B cell (primary cell): ENCODE measurements at regions not wholly inside any gene's neighbourhood (a gene's known extent, or its start where the extent isn't known, plus 50 kb on each side); places are given as distances from the start of the nearest gene placed in this dataset.
"Not testable (repeated sequence)": the region's sequence is repeated elsewhere in the genome, so short reads cannot be mapped to it uniquely, and the experiment has no call there.

Experiments
- ATAC-seq: fragments of 200-7000 bp; cut with Tn5 transposase; one replicate; pipeline ENCODE4 v1.10.0; 2021; ENCODE audit warnings: low read depth, mild to moderate bottlenecking, moderate number of reproducible peaks, moderate library complexity
- CTCF ChIA-PET: fragments of 350-600 bp; sonication (Branson Sonifier 250); formaldehyde crosslinking; loops from one replicate; lab custom pipeline; 2021; ENCODE audit warnings: antibody characterized with exemption, inconsistent platforms; lab: Charles Lee
- POLR2A ChIA-PET: fragments of 350-600 bp; sonication (Branson Sonifier 250); formaldehyde crosslinking; loops from one replicate; lab custom pipeline; 2021; ENCODE audit warnings: antibody characterized with exemption; lab: Charles Lee
- DNase-seq: peaks from one replicate; pipeline ENCODE4 v3.0.0; 2013
- H2AFZ ChIP-seq: 2 replicates; pipeline ENCODE4 v1.6.1; 2012; ENCODE audit warnings: mild to moderate bottlenecking, low read depth, low read length; ENCODE audit not compliant: insufficient read depth, poor library complexity, severe bottlenecking
- H3K27ac ChIP-seq, 2 donors: 1 replicate in 1 of 2; 2 replicates in 1 of 2; pipeline ENCODE4 v1.5.1; 2012 to 2013; ENCODE audit warnings: low read length in 2 of 2, mild to moderate bottlenecking in 2 of 2, moderate library complexity in 1 of 2
- H3K27me3 ChIP-seq, 4 experiments: fragments of 200-600 bp in 1 of 4; sonication (generic) in 1 of 4; replicated peaks in 1 of 4; 1 replicate in 2 of 4; 2 replicates in 2 of 4; pipeline versions ENCODE4 v1.6.1 to v1.7.0; 2013 to 2016; ENCODE audit warnings: low read length in 3 of 4, mild to moderate bottlenecking in 2 of 4, mixed read lengths in 1 of 4, moderate library complexity in 1 of 4; ENCODE audit not compliant: insufficient read depth in 4 of 4, control insufficient read depth in 3 of 4; ENCODE audit errors: control extremely low read depth in 1 of 4
- H3K36me3 ChIP-seq, 2 experiments: replicated peaks in 1 of 2; 1 replicate in 1 of 2; 2 replicates in 1 of 2; pipeline versions ENCODE4 v1.6.1 to v1.7.1; 2013; ENCODE audit warnings: low read length in 1 of 2; ENCODE audit not compliant: insufficient read depth in 2 of 2, control insufficient read depth in 1 of 2; ENCODE audit errors: control extremely low read depth in 1 of 2, extremely low read depth in 1 of 2
- H3K4me1 ChIP-seq, 2 donors: fragments of 200-600 bp in 1 of 2; sonication (generic) in 1 of 2; 1 replicate in 1 of 2; 2 replicates in 1 of 2; pipeline versions ENCODE4 v1.5.1 to v1.6.1; 2013 to 2017; ENCODE audit warnings: low read length in 2 of 2; ENCODE audit not compliant: control insufficient read depth in 2 of 2, insufficient read depth in 2 of 2
- H3K4me2 ChIP-seq: replicated peaks from 2 replicates; pipeline ENCODE3; 2012; ENCODE audit warnings: mild to moderate bottlenecking, low read depth, low read length; ENCODE audit not compliant: poor library complexity, severe bottlenecking
- H3K4me3 ChIP-seq, 5 experiments: fragments of 200-600 bp in 1 of 5; sonication (generic) in 1 of 5; 1 replicate in 3 of 5; 2 replicates in 2 of 5; pipeline versions ENCODE4 v1.5.1 to v1.7.0; 2011 to 2016; ENCODE audit warnings: low read length in 4 of 5, mild to moderate bottlenecking in 4 of 5, low read depth in 2 of 5, control low read depth in 1 of 5, moderate library complexity in 1 of 5; ENCODE audit not compliant: insufficient read depth in 1 of 5; ENCODE audit errors: control extremely low read depth in 1 of 5, extremely low read depth in 1 of 5
- H3K79me2 ChIP-seq: fragments of 200-600 bp; sonication (generic); one replicate; pipeline ENCODE4 v1.6.0; 2016; ENCODE audit warnings: low read length; ENCODE audit not compliant: control insufficient read depth, insufficient read depth
- H3K9ac ChIP-seq: fragments of 200-600 bp; sonication (generic); 2 replicates; pipeline ENCODE4 v1.6.1; 2017; ENCODE audit warnings: mild to moderate bottlenecking, low read length, moderate library complexity
- H3K9me3 ChIP-seq, 3 donors: one replicate each; pipeline versions ENCODE4 v1.6.1 to v1.7.1; 2013; ENCODE audit warnings: low read length in 2 of 3; ENCODE audit not compliant: control insufficient read depth in 2 of 3, insufficient read depth in 1 of 3; ENCODE audit errors: control extremely low read depth in 1 of 3
- H4K20me1 ChIP-seq: 2 replicates; pipeline ENCODE4 v1.6.0; 2012; ENCODE audit warnings: mild to moderate bottlenecking, low read length; ENCODE audit not compliant: insufficient read depth, control insufficient read depth, poor library complexity, severe bottlenecking
- H3K27ac Mint-ChIP-seq: one replicate; pipeline ENCODE4 v1.8.0; 2021; ENCODE audit warnings: mixed read lengths
- H3K27me3 Mint-ChIP-seq: one replicate; pipeline ENCODE4 v1.8.0; 2021; ENCODE audit warnings: mixed read lengths
- H3K4me1 Mint-ChIP-seq: one replicate; pipeline ENCODE4 v1.8.0; 2021; ENCODE audit warnings: mixed read lengths
- H3K4me3 Mint-ChIP-seq: one replicate; pipeline ENCODE4 v1.8.0; 2021; ENCODE audit warnings: mixed read lengths
- H3K9me3 Mint-ChIP-seq: one replicate; pipeline ENCODE4 v1.8.0; 2022; ENCODE audit warnings: mixed read lengths; ENCODE audit not compliant: insufficient read depth
- EZH2 ChIP-seq: IDR thresholded peaks from 2 replicates; pipeline ENCODE4 v1.6.1; 2012; ENCODE audit warnings: borderline replicate concordance, low read depth, mild to moderate bottlenecking, moderate library complexity, low read length; ENCODE audit not compliant: insufficient read depth, poor library complexity, severe bottlenecking
- WGBS: methylation state at CpG from one replicate; pipeline ENCODE4 v1.1.5; 2013; ENCODE audit warnings: missing lambda C conversion rate; ENCODE audit not compliant: insufficient coverage; 5-methylcytosine and 5-hydroxymethylcytosine counted together
- intact Hi-C: fragments of 100-400 bp; cut with micrococcal nuclease; formaldehyde crosslinking; loops from one replicate; pipeline ENCODE4 v1.10.0; 2022
- TF ChIP-seq, protein P1 (sequence below): fragments of 200-600 bp; IDR thresholded peaks from one replicate; pipeline ENCODE4 v1.8.0; 2022; ENCODE audit warnings: antibody characterized with exemption, mild to moderate bottlenecking

DNA sequence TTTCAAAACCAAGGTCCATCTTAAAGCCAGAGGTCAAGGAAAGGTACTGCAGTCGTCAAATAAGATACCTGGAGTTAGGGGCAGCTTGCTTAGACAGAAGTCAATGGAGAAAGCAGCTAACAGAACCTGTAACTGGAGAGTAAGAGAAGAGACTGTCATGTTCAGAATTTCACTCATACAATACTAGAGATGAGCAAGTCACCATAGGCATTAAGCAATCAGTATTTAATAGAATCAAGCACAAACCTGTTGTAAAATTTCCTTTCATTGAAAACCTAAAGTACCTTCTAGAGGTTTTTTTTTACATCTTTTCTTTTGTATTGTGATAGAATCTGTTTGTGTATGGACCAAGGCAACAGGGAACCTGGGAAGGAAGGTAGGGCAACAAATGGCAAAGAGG is 183.4 kb upstream of the ERBB4 start:
- intact Hi-C loops = no loop called here
- H3K9me3 ChIP-seq = peaks cover 0 to 3% (median 0%) of the 10 kb centered on the region in 3 donors
- H3K36me3 ChIP-seq = no peaks in the 10 kb centered on the region
- no peaks in the 10 kb centered on the region for H3K79me2 ChIP-seq
- H3K4me2 ChIP-seq = no peak overlapping the region
- WGBS = 100% methylated on average over 1 of the region's 1 CpG
- no peak for TF ChIP-seq EZH2
- TF ChIP-seq, protein P1, sequence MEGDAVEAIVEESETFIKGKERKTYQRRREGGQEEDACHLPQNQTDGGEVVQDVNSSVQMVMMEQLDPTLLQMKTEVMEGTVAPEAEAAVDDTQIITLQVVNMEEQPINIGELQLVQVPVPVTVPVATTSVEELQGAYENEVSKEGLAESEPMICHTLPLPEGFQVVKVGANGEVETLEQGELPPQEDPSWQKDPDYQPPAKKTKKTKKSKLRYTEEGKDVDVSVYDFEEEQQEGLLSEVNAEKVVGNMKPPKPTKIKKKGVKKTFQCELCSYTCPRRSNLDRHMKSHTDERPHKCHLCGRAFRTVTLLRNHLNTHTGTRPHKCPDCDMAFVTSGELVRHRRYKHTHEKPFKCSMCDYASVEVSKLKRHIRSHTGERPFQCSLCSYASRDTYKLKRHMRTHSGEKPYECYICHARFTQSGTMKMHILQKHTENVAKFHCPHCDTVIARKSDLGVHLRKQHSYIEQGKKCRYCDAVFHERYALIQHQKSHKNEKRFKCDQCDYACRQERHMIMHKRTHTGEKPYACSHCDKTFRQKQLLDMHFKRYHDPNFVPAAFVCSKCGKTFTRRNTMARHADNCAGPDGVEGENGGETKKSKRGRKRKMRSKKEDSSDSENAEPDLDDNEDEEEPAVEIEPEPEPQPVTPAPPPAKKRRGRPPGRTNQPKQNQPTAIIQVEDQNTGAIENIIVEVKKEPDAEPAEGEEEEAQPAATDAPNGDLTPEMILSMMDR = no peak
- DNase-seq (no peak), ATAC-seq (no peak)
- Mint-ChIP-seq H3K27ac (no peak overlapping the region), H3K27me3 (peaks cover 5% of the 10 kb centered on the region), H3K4me1 (no peaks in the 10 kb centered on the region), H3K9me3 (no peaks in the 10 kb centered on the region), H3K4me3 (no peak overlapping the region)
- H3K4me1 ChIP-seq = no peaks in the 10 kb centered on the region
- H2AFZ ChIP-seq = no peak overlapping the region
- no peak overlapping the region for H3K9ac ChIP-seq
- POLR2A ChIA-PET = no interaction called here
- no peak overlapping the region for H3K27ac ChIP-seq
- CTCF ChIA-PET = interaction anchor here (0.7 kb wide), 1 partner anchor 41 kb away, joined by 6 read pairs; no protein-coding TSS in a partner anchor
- peaks cover 0 to 3% (median 0%) of the 10 kb centered on the region in 4 experiments for H3K27me3 ChIP-seq
- H4K20me1 ChIP-seq = no peaks in the 10 kb centered on the region
- H3K4me3 ChIP-seq = no peak overlapping the region

DNA sequence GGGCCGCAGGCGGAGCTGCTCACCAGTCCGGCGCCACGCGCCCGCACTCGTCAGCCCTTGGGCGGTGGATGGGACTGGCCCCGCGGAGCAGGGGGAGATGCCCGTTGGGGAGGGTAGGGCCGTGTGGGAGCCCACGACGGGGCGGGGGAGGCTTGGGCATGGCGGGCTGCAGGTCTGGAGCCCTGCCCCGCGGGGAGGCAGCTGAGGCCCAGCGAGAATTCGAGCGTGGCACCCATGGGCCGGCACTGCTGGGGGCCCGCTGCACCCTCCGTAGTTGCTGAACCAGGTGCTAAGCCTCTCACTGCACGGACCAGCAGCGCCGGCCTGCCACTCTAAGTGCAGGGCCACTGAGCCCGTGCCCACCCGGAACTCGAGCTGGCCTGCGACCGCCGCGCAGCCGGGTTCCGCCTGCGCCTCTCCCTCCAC is 182.4 kb upstream of the ERBB4 start:
- intact Hi-C loops = no loop called here
- no peak for ATAC-seq
- H3K9me3 Mint-ChIP-seq = no peaks in the 10 kb centered on the region
- H3K27ac Mint-ChIP-seq = no peak overlapping the region
- Histone ChIP-seq H3K27me3 (no peaks in the 10 kb centered on the region), H3K79me2 (no peaks in the 10 kb centered on the region), H3K36me3 (no peaks in the 10 kb centered on the region), H3K4me2 (no peak overlapping the region), H2AFZ (no peak overlapping the region), H3K9ac (no peak overlapping the region), H3K4me3 (no peak overlapping the region), H3K27ac (no peak overlapping the region), H4K20me1 (no peaks in the 10 kb centered on the region), H3K4me1 (no peaks in the 10 kb centered on the region), H3K9me3 (peaks cover 0 to 3% (median 0%) of the 10 kb centered on the region in 3 donors)
- peaks cover 5% of the 10 kb centered on the region for H3K27me3 Mint-ChIP-seq
- H3K4me3 Mint-ChIP-seq = no peak overlapping the region
- H3K4me1 Mint-ChIP-seq = no peaks in the 10 kb centered on the region
- TF ChIP-seq, protein P1 = no peak
- TF ChIP-seq EZH2 = no peak
- ChIA-PET CTCF (no interaction called here), POLR2A (no interaction called here)
- 96% methylated on average over 38 of the region's 38 CpGs for WGBS
- no peak for DNase-seq

DNA sequence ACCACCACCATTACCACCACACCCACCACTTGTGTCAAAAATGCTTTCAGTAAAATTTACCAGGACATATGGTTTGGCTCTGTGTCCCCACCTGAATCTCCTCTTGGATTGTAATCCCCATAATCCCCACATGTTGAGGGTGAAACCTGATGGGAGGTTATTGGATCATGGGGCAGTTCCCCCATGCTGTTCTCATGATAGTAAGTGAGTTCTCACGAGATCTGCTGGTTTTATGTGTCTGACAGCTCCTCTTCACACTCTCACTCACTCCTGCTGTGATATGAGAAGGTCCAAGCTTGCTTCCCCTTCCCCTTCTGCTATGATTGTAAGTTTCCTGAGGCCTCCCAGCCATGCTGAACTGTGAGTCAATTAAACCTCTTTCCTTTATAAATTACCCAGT is 176.8 kb upstream of the ERBB4 start:
- H2AFZ ChIP-seq, H3K36me3 ChIP-seq, CTCF ChIA-PET: not testable (repeated sequence)

More for the DNA sequence above, 176.8 kb upstream of the ERBB4 start:
- intact Hi-C loops, H3K27me3 ChIP-seq, H3K4me3 Mint-ChIP-seq, H3K27ac ChIP-seq, H3K9me3 Mint-ChIP-seq, ATAC-seq, H3K9ac ChIP-seq, H3K79me2 ChIP-seq, H3K27ac Mint-ChIP-seq, H4K20me1 ChIP-seq, H3K4me3 ChIP-seq, H3K4me2 ChIP-seq, H3K27me3 Mint-ChIP-seq, DNase-seq, H3K9me3 ChIP-seq, H3K4me1 Mint-ChIP-seq, H3K4me1 ChIP-seq, POLR2A ChIA-PET: not testable (repeated sequence)
- WGBS = no CpG with 5 or more reads among the region's 1 CpG
